Right lobe of liver (tissue), 6 donors: ENCODE measurements at regions not wholly inside any gene's neighbourhood (a gene's known extent, or its start where the extent isn't known, plus 50 kb on each side); places are given as distances from the start of the nearest gene placed in this dataset.

ENCODE experiments used
- ATAC-seq, 4 donors: fragments of 200-7000 bp; cut with Tn5 transposase; one replicate each; pipeline ENCODE4 v1.9.1; 2020; ENCODE audit warnings: mild to moderate bottlenecking in 4 of 4, moderate library complexity in 4 of 4
- DNase-seq, 3 donors: peaks; one replicate each; pipeline ENCODE4 v3.0.0-alpha.2; 2020
- H3K27ac ChIP-seq, 3 donors: fragments of 200-600 bp; one replicate each; pipeline ENCODE4 v1.8.0; 2022
- H3K27me3 ChIP-seq, 2 donors: fragments of 200-600 bp; one replicate each; pipeline ENCODE4 v1.8.0; 2022
- H3K36me3 ChIP-seq, 4 donors: fragments of 200-600 bp; sonication (generic) in 1 of 4; one replicate each; pipeline versions ENCODE4 v1.5.1 to v1.8.0; 2017 to 2022; ENCODE audit warnings: control low read depth in 1 of 4
- H3K4me1 ChIP-seq, 4 donors: fragments of 200-600 bp; sonication (generic) in 1 of 4; one replicate each; pipeline versions ENCODE4 v1.5.1 to v1.8.0; 2017 to 2022; ENCODE audit warnings: control low read depth in 1 of 4
- H3K4me3 ChIP-seq, 3 donors: fragments of 200-600 bp; one replicate each; pipeline ENCODE4 v1.8.0; 2022
- H3K9me3 ChIP-seq, 4 donors: fragments of 200-600 bp; sonication (generic) in 1 of 4; one replicate each; pipeline versions ENCODE4 v1.5.1 to v1.8.0; 2017 to 2022; ENCODE audit warnings: control low read depth in 1 of 4
- POLR2A ChIP-seq: fragments of 450-650 bp; IDR thresholded peaks from one replicate; pipeline ENCODE4 v1.6.1; 2017; ENCODE audit warnings: antibody characterized with exemption, mild to moderate bottlenecking
- WGBS: methylation state at CpG from one replicate; pipeline ENCODE4 v1.1.6; 2018; ENCODE audit warnings: low coverage, low lambda C conversion rate; ENCODE audit not compliant: insufficient coverage; ENCODE audit errors: missing lambda C conversion rate; 5-methylcytosine and 5-hydroxymethylcytosine counted together
- intact Hi-C, 2 donors: fragments of 100-400 bp; cut with DNase I; formaldehyde crosslinking; loops; one replicate each; pipeline versions ENCODE4 v1.11.2 to v1.14.1; 2022
- TF ChIP-seq, protein P1 (sequence below), 4 donors: fragments of 200-600 bp in 3 of 4; fragments of 450-650 bp in 1 of 4; IDR thresholded peaks; one replicate each; pipeline versions ENCODE4 v1.5.1 to v1.8.0; 2016 to 2022; ENCODE audit warnings: antibody characterized with exemption in 4 of 4, mild to moderate bottlenecking in 2 of 4
- donor health status: DM: no; HTN: yes; CAD: no.
- donor health status: DM: no; HTN: no; CAD: no.
- donor health status: DM: no; HTN: no; CAD: no.
- donor health status: DM: no; HTN: yes; CAD: no.
- donor health status: DM: no; HTN: yes; CAD: no.

DNA sequence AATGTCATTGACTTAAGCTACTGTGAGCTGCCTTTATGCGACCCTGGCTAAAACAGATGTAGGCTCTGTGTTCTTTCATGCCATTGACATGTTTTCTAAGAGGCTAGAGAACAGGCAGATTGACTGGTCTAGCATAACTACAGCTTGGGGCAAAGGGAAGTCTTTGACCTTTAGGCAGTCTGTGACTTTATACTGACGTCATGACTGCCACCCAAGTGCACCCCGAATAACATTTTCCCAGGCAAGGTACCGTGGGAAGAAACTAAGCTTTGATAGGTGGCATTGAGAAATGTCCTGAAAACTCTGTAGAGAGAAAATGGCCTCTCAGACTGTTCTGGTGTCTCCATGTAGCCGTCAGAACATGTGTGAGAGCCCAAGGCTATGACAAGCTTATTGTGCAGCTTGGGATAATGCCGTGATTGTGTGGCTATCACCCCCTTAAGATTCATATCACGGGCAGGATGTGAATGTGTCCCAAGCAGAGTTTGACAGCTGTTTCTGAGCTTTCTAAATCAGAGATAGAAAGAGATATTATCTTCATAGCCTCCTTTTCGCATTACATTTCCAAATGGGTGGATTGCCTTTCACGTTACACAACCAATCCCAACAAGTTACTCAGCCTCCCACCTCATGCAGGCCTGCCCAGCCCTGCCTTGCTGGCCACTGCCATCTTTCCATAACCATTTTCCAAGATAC is 672.2 kb upstream of the ACVR2A start:
- DNase-seq (no peak), ATAC-seq (no peak)
- TF ChIP-seq POLR2A, result no peak
- TF ChIP-seq, protein P1, sequence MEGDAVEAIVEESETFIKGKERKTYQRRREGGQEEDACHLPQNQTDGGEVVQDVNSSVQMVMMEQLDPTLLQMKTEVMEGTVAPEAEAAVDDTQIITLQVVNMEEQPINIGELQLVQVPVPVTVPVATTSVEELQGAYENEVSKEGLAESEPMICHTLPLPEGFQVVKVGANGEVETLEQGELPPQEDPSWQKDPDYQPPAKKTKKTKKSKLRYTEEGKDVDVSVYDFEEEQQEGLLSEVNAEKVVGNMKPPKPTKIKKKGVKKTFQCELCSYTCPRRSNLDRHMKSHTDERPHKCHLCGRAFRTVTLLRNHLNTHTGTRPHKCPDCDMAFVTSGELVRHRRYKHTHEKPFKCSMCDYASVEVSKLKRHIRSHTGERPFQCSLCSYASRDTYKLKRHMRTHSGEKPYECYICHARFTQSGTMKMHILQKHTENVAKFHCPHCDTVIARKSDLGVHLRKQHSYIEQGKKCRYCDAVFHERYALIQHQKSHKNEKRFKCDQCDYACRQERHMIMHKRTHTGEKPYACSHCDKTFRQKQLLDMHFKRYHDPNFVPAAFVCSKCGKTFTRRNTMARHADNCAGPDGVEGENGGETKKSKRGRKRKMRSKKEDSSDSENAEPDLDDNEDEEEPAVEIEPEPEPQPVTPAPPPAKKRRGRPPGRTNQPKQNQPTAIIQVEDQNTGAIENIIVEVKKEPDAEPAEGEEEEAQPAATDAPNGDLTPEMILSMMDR (IDR thresholded peaks at IDR 0.05), result no peak
- no peak overlapping the region for H3K27ac ChIP-seq
- no peaks in the 10 kb centered on the region for H3K4me1 ChIP-seq
- H3K36me3 ChIP-seq, result no peaks in the 10 kb centered on the region
- intact Hi-C loops, result no loop called here
- no peaks in the 10 kb centered on the region for H3K27me3 ChIP-seq
- WGBS, result 56% methylated on average over 5 of the region's 9 CpGs
- H3K4me3 ChIP-seq, result no peak overlapping the region
- H3K9me3 ChIP-seq, result no peaks in the 10 kb centered on the region

DNA sequence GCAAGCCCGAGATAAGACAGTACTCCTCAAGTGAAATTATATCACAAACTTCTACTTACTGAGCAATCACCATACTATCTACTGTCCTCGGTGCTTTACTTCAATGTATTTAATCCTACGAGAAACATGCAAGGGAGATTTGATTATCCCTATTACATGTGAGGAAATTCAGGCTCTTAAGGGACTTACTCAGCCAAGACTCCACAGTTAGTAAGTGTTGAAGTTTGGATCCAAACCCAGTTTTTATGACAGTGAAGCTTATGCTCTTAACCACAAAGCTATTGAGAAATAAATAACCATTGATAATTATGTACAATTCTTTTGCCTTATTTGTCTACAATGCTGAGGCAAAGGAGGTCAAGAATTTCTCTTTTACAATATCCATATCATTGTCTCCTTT is 672.9 kb upstream of the ACVR2A start:
- TF ChIP-seq, protein P1 (IDR thresholded peaks at IDR 0.05), result no peak
- TF ChIP-seq POLR2A, result no peak
- no peak for DNase-seq

DNA sequence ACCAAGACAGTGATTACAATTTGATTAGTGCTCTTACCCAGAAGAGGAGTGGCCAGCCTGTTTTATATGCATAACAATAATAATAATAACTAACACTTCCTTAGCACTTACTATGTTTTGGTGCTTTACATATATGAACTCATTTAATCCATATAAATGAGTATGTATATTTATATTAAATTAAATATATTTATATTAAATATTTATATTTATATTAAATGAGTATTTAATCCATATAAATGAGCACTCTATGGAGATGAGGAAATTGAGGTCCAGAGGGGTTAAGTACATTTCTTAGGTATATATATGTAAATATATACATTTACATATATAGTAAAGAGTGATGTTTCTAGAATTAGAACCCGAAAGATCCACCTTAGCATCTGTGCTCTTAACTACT is 673.9 kb upstream of the ACVR2A start:
- no peak for ATAC-seq
- Histone ChIP-seq H3K9me3 (no peaks in the 10 kb centered on the region), H3K4me1 (no peaks in the 10 kb centered on the region), H3K27ac (no peak overlapping the region), H3K36me3 (no peaks in the 10 kb centered on the region), H3K4me3 (no peak overlapping the region), H3K27me3 (no peaks in the 10 kb centered on the region)
- DNase-seq, result no peak
- intact Hi-C loops, result no loop called here
- no peak for TF ChIP-seq POLR2A
- TF ChIP-seq, protein P1 (IDR thresholded peaks at IDR 0.05), result no peak
- 75% methylated on average over 1 of the region's 1 CpG for WGBS

More for the DNA sequence above, 672.9 kb upstream of the ACVR2A start:
- H3K27ac ChIP-seq, result no peak overlapping the region
- no peaks in the 10 kb centered on the region for H3K36me3 ChIP-seq
- H3K9me3 ChIP-seq, result no peaks in the 10 kb centered on the region
- H3K27me3 ChIP-seq, result no peaks in the 10 kb centered on the region
- intact Hi-C loops, result no loop called here
- 46% methylated on average over 3 of the region's 3 CpGs for WGBS
- no peak for ATAC-seq
- H3K4me1 ChIP-seq, result no peaks in the 10 kb centered on the region
- no peak overlapping the region for H3K4me3 ChIP-seq

DNA sequence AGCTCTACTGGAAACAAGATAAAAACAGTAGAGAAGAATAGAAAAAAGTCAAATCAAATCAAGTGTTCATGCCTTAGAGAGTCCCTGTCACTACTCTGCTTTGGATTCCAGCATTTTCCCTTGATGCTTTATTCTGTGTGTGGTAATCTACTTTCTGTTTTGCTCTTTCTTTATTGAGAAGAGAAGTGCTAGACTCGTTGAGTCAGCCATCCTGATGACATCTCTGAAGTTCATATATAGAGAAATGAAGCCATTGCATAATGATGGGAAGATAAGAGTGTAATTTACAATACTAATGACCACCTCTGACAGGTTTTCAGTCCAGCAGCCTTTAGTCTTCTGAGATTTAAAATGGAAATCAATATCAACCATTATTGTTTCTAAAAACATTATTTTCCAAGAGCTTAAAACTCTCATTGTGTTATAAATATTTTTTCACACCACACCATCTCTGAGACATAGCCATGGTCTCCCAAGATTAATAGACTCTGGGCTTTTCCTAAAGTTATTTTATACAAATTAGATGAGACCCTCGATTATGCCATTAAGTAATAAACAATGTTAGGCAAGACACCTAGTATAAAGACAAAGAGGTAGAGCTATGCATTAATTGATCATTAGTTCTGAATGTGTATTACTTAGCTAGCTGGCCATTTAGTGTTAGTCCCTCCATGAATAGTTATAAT is 679.0 kb upstream of the ACVR2A start:
- H3K9me3 ChIP-seq, result no peaks in the 10 kb centered on the region
- intact Hi-C loops, result no loop called here
- H3K36me3 ChIP-seq, result no peaks in the 10 kb centered on the region
- H3K4me3 ChIP-seq, result no peak overlapping the region
- TF ChIP-seq POLR2A, result no peak
- TF ChIP-seq, protein P1 (IDR thresholded peaks at IDR 0.05), result no peak
- no peak overlapping the region for H3K27ac ChIP-seq
- no peaks in the 10 kb centered on the region for H3K27me3 ChIP-seq
- DNase-seq, result no peak
- no peak for ATAC-seq
- WGBS, result 23% methylated on average over 2 of the region's 2 CpGs
- H3K4me1 ChIP-seq, result no peaks in the 10 kb centered on the region
